H9 (cell line): ENCODE measurements at regions not wholly inside any gene's neighbourhood (a gene's known extent, or its start where the extent isn't known, plus 50 kb on each side); places are given as distances from the start of the nearest gene placed in this dataset.

Experiments used
- DNase-seq: peaks from one replicate; pipeline ENCODE4 v3.0.0-alpha.2; 2017
- H2AFZ ChIP-seq: one replicate; pipeline ENCODE4 v1.6.1; 2013; ENCODE audit warnings: mild to moderate bottlenecking, low read length, control low read depth, moderate library complexity
- H2AK5ac ChIP-seq: 2 replicates; pipeline ENCODE4 v1.6.1; 2013; ENCODE audit warnings: low read length, control low read depth, mixed read lengths; ENCODE audit not compliant: insufficient read length
- H2BK120ac ChIP-seq: one replicate; pipeline ENCODE4 v1.6.1; 2013; ENCODE audit warnings: low read depth, mild to moderate bottlenecking, low read length, control low read depth, inconsistent platforms; ENCODE audit not compliant: poor library complexity, severe bottlenecking
- H2BK12ac ChIP-seq: 2 replicates; pipeline ENCODE4 v1.6.1; 2013; ENCODE audit warnings: low read length, control low read depth, mixed read lengths, low read depth; ENCODE audit not compliant: insufficient read length
- H2BK15ac ChIP-seq: 2 replicates; pipeline ENCODE4 v1.6.1; 2013; ENCODE audit warnings: low read depth, low read length, control low read depth
- H2BK20ac ChIP-seq: one replicate; pipeline ENCODE4 v1.6.1; 2013; ENCODE audit warnings: low read depth, mild to moderate bottlenecking, low read length, control low read depth, inconsistent platforms; ENCODE audit not compliant: poor library complexity, severe bottlenecking
- H2BK5ac ChIP-seq: 2 replicates; pipeline ENCODE4 v1.6.1; 2013; ENCODE audit warnings: low read length, control low read depth, mixed read lengths; ENCODE audit not compliant: insufficient read length
- H3K14ac ChIP-seq: 2 replicates; pipeline ENCODE4 v1.6.1; 2013; ENCODE audit warnings: low read length, control low read depth; ENCODE audit not compliant: insufficient read depth
- H3K18ac ChIP-seq: 2 replicates; pipeline ENCODE4 v1.6.1; 2013; ENCODE audit warnings: low read depth, mild to moderate bottlenecking, mixed read lengths, low read length, control low read depth; ENCODE audit not compliant: insufficient read length
- H3K23ac ChIP-seq: 2 replicates; pipeline ENCODE4 v1.6.1; 2013; ENCODE audit warnings: low read length, control low read depth, mixed read lengths, low read depth; ENCODE audit not compliant: insufficient read length
- H3K23me2 ChIP-seq: 2 replicates; pipeline ENCODE4 v1.6.1; 2013; ENCODE audit warnings: low read depth, mild to moderate bottlenecking, mixed read lengths, low read length, control low read depth; ENCODE audit not compliant: insufficient read length, poor library complexity, severe bottlenecking
- H3K27ac ChIP-seq: 2 replicates; pipeline ENCODE4 v1.5.1; 2013; ENCODE audit warnings: low read length, control low read depth, mixed read lengths, low read depth; ENCODE audit not compliant: insufficient read length
- H3K27me3 ChIP-seq: 2 replicates; pipeline ENCODE4 v1.6.1; 2013; ENCODE audit warnings: low read length, control low read depth, inconsistent platforms; ENCODE audit not compliant: insufficient read depth
- H3K4ac ChIP-seq: 2 replicates; pipeline ENCODE4 v1.6.1; 2013; ENCODE audit warnings: low read depth, mild to moderate bottlenecking, control low read depth, inconsistent platforms, low read length, moderate library complexity
- H3K4me1 ChIP-seq: 2 replicates; pipeline ENCODE4 v1.6.1; 2013; ENCODE audit warnings: low read length, control low read depth, inconsistent platforms; ENCODE audit not compliant: insufficient read depth
- H3K4me2 ChIP-seq: 2 replicates; pipeline ENCODE4 v1.6.1; 2013; ENCODE audit warnings: low read length, control low read depth, mixed read lengths; ENCODE audit not compliant: insufficient read length, insufficient read depth
- H3K56ac ChIP-seq: 2 replicates; pipeline ENCODE4 v1.6.1; 2013; ENCODE audit warnings: low read depth, mild to moderate bottlenecking, mixed read lengths, low read length, control low read depth; ENCODE audit not compliant: insufficient read length
- H3K79me1 ChIP-seq: 2 replicates; pipeline ENCODE4 v1.6.1; 2013; ENCODE audit warnings: low read depth, mild to moderate bottlenecking, moderate library complexity, low read length, control low read depth, inconsistent platforms; ENCODE audit not compliant: insufficient read depth, poor library complexity, severe bottlenecking
- H3K79me2 ChIP-seq: 2 replicates; pipeline ENCODE4 v1.6.1; 2013; ENCODE audit warnings: low read length, control low read depth, inconsistent platforms; ENCODE audit not compliant: insufficient read depth
- H3K9ac ChIP-seq: 2 replicates; pipeline ENCODE4 v1.6.1; 2013; ENCODE audit warnings: low read length, control low read depth, mixed read lengths; ENCODE audit not compliant: insufficient read length; ENCODE audit errors: extremely low read depth
- H3K9me3 ChIP-seq: one replicate; pipeline ENCODE4 v1.6.1; 2013; ENCODE audit warnings: low read depth, low read length, inconsistent platforms; ENCODE audit not compliant: control insufficient read depth
- H3T11ph ChIP-seq: one replicate; pipeline ENCODE4 v1.6.1; 2013; ENCODE audit warnings: mild to moderate bottlenecking, low read length, control low read depth, inconsistent platforms
- H4K20me1 ChIP-seq: one replicate; pipeline ENCODE4 v1.6.1; 2013; ENCODE audit not compliant: control insufficient read depth, insufficient read length, insufficient read depth
- H4K5ac ChIP-seq: 2 replicates; pipeline ENCODE4 v1.6.1; 2013; ENCODE audit warnings: low read depth, mild to moderate bottlenecking, mixed read lengths, low read length, control low read depth; ENCODE audit not compliant: insufficient read length
- H4K8ac ChIP-seq: replicated peaks from 2 replicates; pipeline ENCODE4 v1.6.1; 2013; ENCODE audit warnings: low read length, control low read depth, mixed read lengths, low read depth; ENCODE audit not compliant: insufficient read length
- H4K91ac ChIP-seq: 2 replicates; pipeline ENCODE4 v1.6.1; 2013; ENCODE audit warnings: low read depth, mild to moderate bottlenecking, moderate library complexity, mixed read lengths, low read length, control low read depth; ENCODE audit not compliant: insufficient read length
- H3K27ac Mint-ChIP-seq, 3 experiments: 2 replicates in 2 of 3; 3 replicates in 1 of 3; pipeline ENCODE4 v1.8.0; 2020 to 2021; ENCODE audit warnings: mixed read lengths in 3 of 3, mild to moderate bottlenecking in 1 of 3, moderate library complexity in 1 of 3
- H3K27me3 Mint-ChIP-seq: 2 replicates; pipeline ENCODE4 v1.8.0; 2021; ENCODE audit warnings: low read depth, mild to moderate bottlenecking, moderate library complexity, mixed read lengths
- H3K36me3 Mint-ChIP-seq, 3 experiments: 2 replicates in 2 of 3; 3 replicates in 1 of 3; pipeline ENCODE4 v1.8.0; 2020 to 2021; ENCODE audit warnings: low read depth in 3 of 3, mixed read lengths in 3 of 3; ENCODE audit not compliant: insufficient read depth in 1 of 3
- H3K4me1 Mint-ChIP-seq, 2 experiments: 2 replicates each; pipeline ENCODE4 v1.8.0; 2020; ENCODE audit warnings: mixed read lengths in 2 of 2
- H3K4me3 Mint-ChIP-seq, 2 experiments: 2 replicates in 1 of 2; 3 replicates in 1 of 2; pipeline ENCODE4 v1.8.0; 2020 to 2021; ENCODE audit warnings: mild to moderate bottlenecking in 2 of 2, mixed read lengths in 2 of 2, moderate library complexity in 1 of 2
- H3K9me3 Mint-ChIP-seq, 2 experiments: 2 replicates in 1 of 2; 3 replicates in 1 of 2; pipeline ENCODE4 v1.8.0; 2020; ENCODE audit warnings: mild to moderate bottlenecking in 2 of 2, mixed read lengths in 2 of 2, moderate library complexity in 1 of 2
- WGBS: extraction: QIAGEN DNeasy Blood & Tissue Kit; methylation state at CpG from one replicate; pipeline ENCODE4 v1.1.7; 2013; ENCODE audit warnings: missing lambda C conversion rate, low lambda C conversion rate, mixed read lengths; ENCODE audit not compliant: insufficient read length; ENCODE audit errors: extremely low coverage; 5-methylcytosine and 5-hydroxymethylcytosine counted together
- TF ChIP-seq, protein P1 (sequence below): fragments of 200-600 bp; sonication (generic); conservative IDR thresholded peaks from 3 replicates; pipeline ENCODE4 v1.8.0; 2021; ENCODE audit warnings: antibody characterized with exemption, mild to moderate bottlenecking

DNA sequence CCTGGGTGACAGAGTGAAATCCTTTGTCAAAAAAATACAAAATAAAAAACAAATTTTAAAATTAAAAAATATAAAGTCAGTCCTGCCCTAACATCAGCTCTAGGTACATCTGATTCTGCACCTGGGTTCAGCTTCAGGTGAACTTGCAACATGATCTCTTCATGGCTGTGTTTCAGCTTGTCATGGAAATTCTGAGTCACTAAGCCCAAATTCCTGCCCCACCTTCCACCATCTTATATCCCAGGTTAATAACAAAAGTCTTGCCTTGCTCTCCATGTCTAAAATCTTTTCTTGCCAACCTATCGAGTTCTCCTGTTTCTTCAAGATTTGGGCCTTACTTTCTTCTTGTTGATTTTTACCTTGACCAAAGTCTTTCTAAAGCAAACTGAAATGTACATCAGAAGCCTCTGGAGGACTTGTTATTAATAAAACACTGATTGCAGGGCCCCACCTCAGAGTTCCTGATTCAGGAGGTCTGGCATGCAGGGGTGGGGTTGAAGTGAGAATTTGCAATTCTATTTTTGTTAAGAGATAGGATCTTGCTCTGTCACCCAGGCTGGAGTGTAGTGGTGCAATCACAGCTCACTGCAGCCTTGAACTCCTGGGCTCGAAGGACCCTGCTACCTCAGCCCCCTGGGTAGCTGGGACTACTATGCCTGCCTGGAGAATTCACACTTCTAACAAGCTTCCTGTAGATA lies 125.8 kb upstream of the VCX3A start:
- Histone ChIP-seq H3K56ac (no peak overlapping the region), H2BK15ac (no peak overlapping the region), H3K79me2 (no peaks in the 10 kb centered on the region), H3K4me1 (peaks cover 5% of the 10 kb centered on the region; the same call in 1 of the 2 replicates), H3K9me3 (peaks cover 15% of the 10 kb centered on the region), H3K23me2 (no peaks in the 10 kb centered on the region), H2BK120ac (no peak overlapping the region), H2AFZ (no peak overlapping the region), H3K18ac (no peak overlapping the region), H3K14ac (no peak overlapping the region), H3K9ac (no peak overlapping the region), H4K5ac (no peak overlapping the region), H3K4ac (no peak overlapping the region), H3K4me2 (no peak overlapping the region), H3K27me3 (no peaks in the 10 kb centered on the region), H3K27ac (no peak overlapping the region), H4K20me1 (no peaks in the 10 kb centered on the region), H4K91ac (no peak overlapping the region), H3T11ph (no peak overlapping the region), H3K79me1 (no peaks in the 10 kb centered on the region), H3K23ac (no peak overlapping the region), H2BK12ac (no peak overlapping the region), H2BK20ac (no peak overlapping the region), H4K8ac (no peak overlapping the region), H2AK5ac (no peak overlapping the region), H2BK5ac (no peak overlapping the region)
- Mint-ChIP-seq H3K4me1 (peaks cover 39 to 48% of the 10 kb centered on the region in 2 experiments), H3K27ac (no peak overlapping the region; a peak in 2 of 7 replicates), H3K36me3 (peaks cover 28 to 42% (median 29%) of the 10 kb centered on the region in 3 experiments), H3K27me3 (no peaks in the 10 kb centered on the region; the same call in 1 of the 2 replicates), H3K9me3 (peaks cover 24 to 25% of the 10 kb centered on the region in 2 experiments), H3K4me3 (no peak overlapping the region)
- no peak for DNase-seq
- TF ChIP-seq, protein P1, sequence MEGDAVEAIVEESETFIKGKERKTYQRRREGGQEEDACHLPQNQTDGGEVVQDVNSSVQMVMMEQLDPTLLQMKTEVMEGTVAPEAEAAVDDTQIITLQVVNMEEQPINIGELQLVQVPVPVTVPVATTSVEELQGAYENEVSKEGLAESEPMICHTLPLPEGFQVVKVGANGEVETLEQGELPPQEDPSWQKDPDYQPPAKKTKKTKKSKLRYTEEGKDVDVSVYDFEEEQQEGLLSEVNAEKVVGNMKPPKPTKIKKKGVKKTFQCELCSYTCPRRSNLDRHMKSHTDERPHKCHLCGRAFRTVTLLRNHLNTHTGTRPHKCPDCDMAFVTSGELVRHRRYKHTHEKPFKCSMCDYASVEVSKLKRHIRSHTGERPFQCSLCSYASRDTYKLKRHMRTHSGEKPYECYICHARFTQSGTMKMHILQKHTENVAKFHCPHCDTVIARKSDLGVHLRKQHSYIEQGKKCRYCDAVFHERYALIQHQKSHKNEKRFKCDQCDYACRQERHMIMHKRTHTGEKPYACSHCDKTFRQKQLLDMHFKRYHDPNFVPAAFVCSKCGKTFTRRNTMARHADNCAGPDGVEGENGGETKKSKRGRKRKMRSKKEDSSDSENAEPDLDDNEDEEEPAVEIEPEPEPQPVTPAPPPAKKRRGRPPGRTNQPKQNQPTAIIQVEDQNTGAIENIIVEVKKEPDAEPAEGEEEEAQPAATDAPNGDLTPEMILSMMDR: no peak
- WGBS: no CpG with 5 or more reads among the region's 2 CpGs
